ENCODE measurements at regions not wholly inside any gene's neighbourhood (a gene's known extent, or its start where the extent isn't known, plus 50 kb on each side); places are given as distances from the start of the nearest gene placed in this dataset.
"Not testable (repeated sequence)": the region's sequence is repeated elsewhere in the genome, so short reads cannot be mapped to it uniquely, and the experiment has no call there.

DNA sequence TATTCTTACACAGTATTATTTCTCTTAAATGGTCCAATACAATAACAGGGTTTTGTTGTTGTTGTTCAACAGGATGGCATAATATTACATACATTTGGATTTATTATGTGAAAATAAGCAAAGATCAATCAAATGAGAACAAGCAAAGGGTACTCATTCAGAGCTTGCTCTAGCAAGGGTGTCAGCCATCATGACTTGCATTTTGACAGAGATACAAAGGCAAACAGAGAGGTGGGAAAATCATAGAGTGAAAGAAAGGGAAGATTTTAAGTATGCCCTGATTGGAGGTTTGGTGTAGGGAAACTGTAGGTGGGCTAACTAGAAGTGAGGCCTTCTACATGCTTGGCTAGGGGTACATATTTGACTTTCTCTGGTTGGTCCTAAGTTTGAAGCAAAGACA lies 109.1 kb upstream of the BCHE start:
- DNase-seq (ENCODE audit: insufficient read length) (no peak), FAIRE-seq (no peak)
- TF ChIP-seq POLR2AphosphoS5 (IDR thresholded peaks at IDR 0.05; ENCODE audit: low read depth, low read length) (no peak), TAF1 (IDR thresholded peaks at IDR 0.05; ENCODE audit: borderline replicate concordance, low read depth, low read length) (no peak), POLR2A (IDR thresholded peaks at IDR 0.05; ENCODE audit: low read depth, low read length) (no peak)

DNA sequence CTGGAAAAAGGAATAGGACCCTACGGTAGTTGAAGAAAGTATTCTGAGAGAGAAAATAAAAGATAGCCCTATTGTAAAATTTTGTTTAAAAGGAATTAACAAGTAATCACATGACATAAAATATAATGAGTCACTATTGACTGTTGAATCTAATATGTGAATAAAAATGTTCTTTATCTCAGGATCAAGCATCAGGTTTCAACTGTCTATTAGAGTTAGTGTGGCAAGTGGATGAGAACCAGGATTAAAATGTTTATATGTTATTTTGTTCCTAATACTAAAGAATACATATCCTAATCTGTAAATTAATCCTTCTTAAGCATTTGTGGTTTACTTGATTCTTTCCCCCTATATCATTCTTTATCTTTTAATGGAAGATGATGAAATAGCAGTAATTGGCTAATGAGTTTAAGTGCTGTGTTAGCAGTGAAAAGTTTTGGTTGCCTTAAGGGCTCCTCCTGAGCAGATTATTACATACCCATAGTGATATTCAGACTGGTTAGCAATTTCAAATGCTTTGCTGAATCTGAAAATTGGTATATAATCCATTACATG lies 101.8 kb upstream of the BCHE start:
- no peak for DNase-seq (ENCODE audit: insufficient read length)
- FAIRE-seq = no peak
- TF ChIP-seq TAF1 (IDR thresholded peaks at IDR 0.05; ENCODE audit: borderline replicate concordance, low read depth, low read length) (no peak), POLR2AphosphoS5 (IDR thresholded peaks at IDR 0.05; ENCODE audit: low read depth, low read length) (no peak), POLR2A (IDR thresholded peaks at IDR 0.05; ENCODE audit: low read depth, low read length) (no peak)

DNA sequence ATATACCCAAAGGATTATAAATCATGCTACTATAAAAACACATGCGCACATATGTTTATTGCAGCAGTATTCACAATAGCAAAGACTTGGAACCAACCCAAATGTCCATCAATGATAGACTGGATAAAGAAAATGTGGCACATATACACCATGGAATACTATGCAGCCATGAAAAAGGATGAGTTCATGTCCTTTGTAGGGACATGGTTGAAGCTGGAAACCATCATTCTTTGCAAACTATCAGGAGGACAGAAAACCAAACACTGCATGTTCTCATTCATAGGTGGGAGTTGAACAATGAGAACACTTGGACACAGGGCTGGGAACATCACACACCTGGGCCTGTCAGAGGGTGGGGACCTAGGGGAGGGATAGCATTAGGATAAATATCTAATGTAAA lies 98.9 kb upstream of the BCHE start:
- not testable (repeated sequence) for DNase-seq (ENCODE audit: insufficient read length); FAIRE-seq

DNA sequence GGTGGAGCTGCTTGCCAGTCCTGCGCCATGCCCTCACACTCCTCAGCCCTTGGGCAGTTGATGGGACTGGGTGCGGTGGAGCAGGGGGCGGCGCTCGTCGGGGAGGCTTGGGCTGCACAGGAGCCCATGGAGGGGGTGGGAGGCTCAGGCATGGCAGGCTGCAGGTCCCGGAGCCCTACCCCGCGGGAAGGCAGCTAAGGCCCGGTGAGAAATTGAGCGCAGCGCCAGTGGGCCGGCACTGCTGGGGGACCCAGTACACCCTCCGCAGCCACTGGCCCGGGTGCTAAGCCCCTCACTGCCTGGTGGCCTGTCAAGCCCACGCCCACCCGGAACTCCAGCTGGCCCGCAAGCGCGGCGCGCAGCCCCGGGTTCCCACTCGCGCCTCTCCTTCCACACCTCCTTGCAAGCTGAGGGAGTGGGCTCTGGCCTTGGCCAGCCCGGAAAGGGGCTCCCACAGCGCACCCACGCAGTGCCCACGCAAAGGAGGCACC lies 87.1 kb upstream of the BCHE start:
- DNase-seq (ENCODE audit: insufficient read length); FAIRE-seq: not testable (repeated sequence)

- FAIRE-seq = no peak
- TF ChIP-seq POLR2AphosphoS5 (IDR thresholded peaks at IDR 0.05; ENCODE audit: low read depth, low read length) (no peak), POLR2A (IDR thresholded peaks at IDR 0.05; ENCODE audit: low read depth, low read length) (no peak), TAF1 (IDR thresholded peaks at IDR 0.05; ENCODE audit: borderline replicate concordance, low read depth, low read length) (no peak)
- DNase-seq (ENCODE audit: insufficient read length) = no peak
These were observed 83.8 kb upstream of the BCHE start for GRCh38 chr3:165920984-165921383.

DNA sequence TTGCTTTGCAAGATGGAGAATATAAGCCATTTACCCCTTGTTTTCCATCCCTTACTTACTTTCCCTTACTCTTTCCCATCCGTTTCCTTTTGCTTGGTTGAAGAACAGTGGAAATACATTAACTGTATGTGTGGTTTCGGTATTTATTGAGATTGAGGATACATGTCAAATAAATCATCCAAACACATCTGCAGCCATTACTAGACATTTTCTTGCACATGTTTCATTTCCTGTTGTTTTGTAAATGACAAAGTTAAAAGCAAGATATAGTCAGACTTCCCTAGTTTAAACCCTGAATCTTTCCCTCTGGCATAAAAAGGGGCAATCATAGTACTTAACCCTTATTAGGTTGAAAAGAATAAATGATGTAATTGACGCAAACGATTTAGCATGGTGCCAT lies 82.1 kb upstream of the BCHE start:
- no peak for TF ChIP-seq POLR2A (IDR thresholded peaks at IDR 0.05; ENCODE audit: low read depth, low read length)
- TF ChIP-seq POLR2AphosphoS5 (IDR thresholded peaks at IDR 0.05; ENCODE audit: low read depth, low read length) = no peak
- TF ChIP-seq TAF1 (IDR thresholded peaks at IDR 0.05; ENCODE audit: borderline replicate concordance, low read depth, low read length) = no peak
- DNase-seq (ENCODE audit: insufficient read length) (no peak), FAIRE-seq (no peak)

DNA sequence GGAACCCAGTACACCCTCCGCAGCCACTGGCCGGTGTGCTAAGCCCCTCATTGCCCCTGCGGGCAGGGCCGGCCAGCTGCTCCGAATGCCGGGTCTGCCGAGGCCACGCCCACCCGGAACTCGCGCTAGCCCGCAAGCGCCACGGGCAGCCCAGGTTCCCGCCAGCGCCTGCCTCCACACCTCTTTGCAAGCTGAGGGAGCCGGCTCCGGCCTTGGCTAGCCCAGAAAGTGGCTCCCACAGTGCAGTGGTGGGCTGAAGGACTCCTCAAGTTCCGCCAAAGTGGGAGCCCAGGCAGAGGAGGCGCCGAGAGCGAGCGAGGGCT lies 81.4 kb upstream of the BCHE start:
- DNase-seq (ENCODE audit: insufficient read length) = no peak
- TF ChIP-seq POLR2A (IDR thresholded peaks at IDR 0.05; ENCODE audit: low read depth, low read length) = no peak
- TF ChIP-seq TAF1 (IDR thresholded peaks at IDR 0.05; ENCODE audit: borderline replicate concordance, low read depth, low read length) = no peak
- TF ChIP-seq POLR2AphosphoS5 (IDR thresholded peaks at IDR 0.05; ENCODE audit: low read depth, low read length) = no peak
- FAIRE-seq = no peak

DNA sequence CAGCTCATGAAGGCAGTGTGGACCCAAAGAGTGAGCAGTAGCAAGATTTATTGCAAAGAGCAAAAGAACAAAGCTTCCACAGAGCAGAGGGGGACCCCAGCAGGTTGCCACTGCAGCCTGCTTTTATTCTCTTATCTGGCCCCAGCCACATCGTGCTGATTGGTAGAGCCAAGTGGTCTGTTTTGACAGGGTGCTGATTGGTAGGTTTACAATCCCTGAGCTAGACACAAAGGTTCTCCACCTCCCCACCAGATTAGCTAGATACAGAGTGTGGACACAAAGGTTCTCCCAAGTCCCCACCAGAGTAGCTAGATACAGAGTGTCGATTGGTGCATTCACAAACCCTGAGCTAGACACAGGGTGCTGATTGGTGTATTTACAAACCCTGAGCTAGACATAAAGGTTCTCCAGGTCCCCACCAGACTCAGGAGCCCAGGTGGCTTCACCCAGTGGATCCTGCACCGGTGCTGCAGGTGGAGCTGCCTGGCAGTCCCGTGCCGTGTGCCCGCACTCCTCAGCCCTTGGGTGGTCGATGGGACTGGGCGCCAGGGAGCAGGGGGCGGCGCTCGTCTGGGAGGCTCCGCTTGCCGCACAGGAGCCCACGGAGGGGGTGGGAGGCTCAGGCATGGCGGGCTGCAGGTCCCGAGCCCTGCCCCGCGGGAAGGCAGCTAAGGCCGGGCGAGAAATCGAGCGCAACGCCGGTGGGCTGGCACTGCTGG lies 80.9 kb upstream of the BCHE start:
- FAIRE-seq; DNase-seq (ENCODE audit: insufficient read length): not testable (repeated sequence)

DNA sequence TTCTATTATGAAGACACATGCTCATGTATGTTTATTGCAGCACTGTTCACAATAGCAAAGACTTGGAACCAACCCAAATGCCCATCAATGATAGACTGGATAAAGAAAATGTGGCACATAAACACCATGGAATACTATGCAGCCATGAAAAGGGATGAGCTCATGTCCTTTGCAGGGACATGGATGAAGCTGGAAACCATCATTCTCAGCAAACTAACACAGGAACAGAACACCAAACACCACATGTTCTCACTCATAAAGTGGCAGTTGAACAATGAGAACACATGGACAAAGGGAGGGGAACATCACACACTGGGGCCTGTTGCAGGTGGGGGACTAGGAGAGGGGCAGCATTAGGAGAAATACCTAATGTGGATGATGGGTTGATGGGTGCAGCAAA lies 77.9 kb upstream of the BCHE start:
- not testable (repeated sequence) for FAIRE-seq; DNase-seq (ENCODE audit: insufficient read length)

DNA sequence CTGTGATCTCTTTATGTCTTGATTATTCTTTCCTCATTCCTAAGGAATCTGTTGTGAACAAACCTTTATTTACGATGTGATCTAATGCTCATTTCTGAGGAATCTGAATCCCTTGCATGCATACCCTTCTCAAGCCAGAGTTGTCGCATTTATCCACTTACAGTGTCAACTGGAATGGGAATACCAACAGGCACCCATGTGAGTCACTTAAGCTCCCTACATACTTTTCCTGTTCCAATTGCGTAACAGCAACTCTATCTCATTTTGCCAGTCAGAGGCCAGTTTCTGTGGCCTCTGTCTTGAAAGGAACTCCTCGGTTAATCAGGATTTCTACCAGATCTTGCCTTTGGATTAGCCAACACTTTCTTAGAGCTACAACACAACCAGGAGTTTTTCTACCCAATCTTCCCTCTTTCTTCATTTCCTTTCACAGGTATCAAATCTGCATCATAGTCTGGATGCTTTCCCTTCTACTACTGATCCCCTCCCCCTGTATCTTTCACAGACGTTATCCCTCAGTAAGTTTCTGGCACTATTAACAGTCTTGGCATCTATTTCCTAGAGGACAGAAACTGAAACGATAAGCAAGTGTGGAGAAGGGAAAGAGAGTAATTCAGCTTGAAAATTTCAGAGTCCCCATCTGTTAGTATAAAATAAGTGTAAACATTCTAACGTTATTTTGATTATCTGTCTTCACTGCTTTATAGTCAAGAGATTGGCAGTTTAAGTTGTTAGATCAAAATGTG lies 66.8 kb upstream of the BCHE start:
- DNase-seq (ENCODE audit: insufficient read length) = no peak
- TF ChIP-seq TAF1 (IDR thresholded peaks at IDR 0.05; ENCODE audit: borderline replicate concordance, low read depth, low read length) (no peak), POLR2A (IDR thresholded peaks at IDR 0.05; ENCODE audit: low read depth, low read length) (no peak), POLR2AphosphoS5 (IDR thresholded peaks at IDR 0.05; ENCODE audit: low read depth, low read length) (no peak)
- no peak for FAIRE-seq

DNA sequence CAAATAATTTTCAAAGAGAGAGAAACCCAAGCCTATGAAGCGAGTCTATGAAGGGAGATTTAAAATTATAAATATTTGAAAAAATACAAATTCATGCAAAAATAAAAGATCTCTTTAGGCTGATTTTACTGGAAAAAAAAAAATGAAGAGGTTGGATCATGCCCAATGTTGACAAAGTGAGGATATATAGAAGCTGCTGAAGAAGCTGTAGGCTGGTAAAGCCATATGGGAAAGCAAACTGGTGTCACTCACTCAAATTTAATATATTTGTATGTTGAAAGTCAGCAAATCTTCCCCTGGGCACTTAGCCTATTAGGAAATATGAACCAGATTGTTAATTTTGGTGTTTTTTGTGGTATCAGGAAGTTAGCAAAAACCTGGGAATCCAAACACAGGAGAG lies 61.8 kb upstream of the BCHE start:
- TF ChIP-seq TAF1 (IDR thresholded peaks at IDR 0.05; ENCODE audit: borderline replicate concordance, low read depth, low read length) = no peak
- no peak for TF ChIP-seq POLR2AphosphoS5 (IDR thresholded peaks at IDR 0.05; ENCODE audit: low read depth, low read length)
- no peak for TF ChIP-seq POLR2A (IDR thresholded peaks at IDR 0.05; ENCODE audit: low read depth, low read length)
- no peak for DNase-seq (ENCODE audit: insufficient read length)
- FAIRE-seq = no peak

DNA sequence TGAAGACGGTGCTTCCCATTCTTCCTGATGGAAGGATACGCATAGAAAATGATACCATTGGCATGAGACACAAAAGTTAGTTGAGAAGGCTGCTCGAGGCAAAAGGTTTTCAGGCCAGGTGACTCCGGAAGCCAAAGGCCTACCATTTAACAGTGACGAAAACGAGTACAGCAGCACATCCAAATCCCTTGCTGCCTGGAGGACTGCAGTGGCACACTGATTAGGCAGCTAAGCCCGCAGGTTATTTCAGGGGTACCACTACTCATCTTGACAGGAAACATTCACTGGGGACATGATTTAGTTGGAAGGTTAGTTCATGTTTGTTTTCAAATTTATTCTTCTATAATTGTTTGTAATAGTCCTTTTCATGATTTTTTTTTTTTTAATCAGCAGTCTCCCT lies 59.9 kb upstream of the BCHE start:
- FAIRE-seq = no peak
- TF ChIP-seq POLR2AphosphoS5 (IDR thresholded peaks at IDR 0.05; ENCODE audit: low read depth, low read length) (no peak), TAF1 (IDR thresholded peaks at IDR 0.05; ENCODE audit: borderline replicate concordance, low read depth, low read length) (no peak), POLR2A (IDR thresholded peaks at IDR 0.05; ENCODE audit: low read depth, low read length) (no peak)
- DNase-seq (ENCODE audit: insufficient read length) = no peak

DNA sequence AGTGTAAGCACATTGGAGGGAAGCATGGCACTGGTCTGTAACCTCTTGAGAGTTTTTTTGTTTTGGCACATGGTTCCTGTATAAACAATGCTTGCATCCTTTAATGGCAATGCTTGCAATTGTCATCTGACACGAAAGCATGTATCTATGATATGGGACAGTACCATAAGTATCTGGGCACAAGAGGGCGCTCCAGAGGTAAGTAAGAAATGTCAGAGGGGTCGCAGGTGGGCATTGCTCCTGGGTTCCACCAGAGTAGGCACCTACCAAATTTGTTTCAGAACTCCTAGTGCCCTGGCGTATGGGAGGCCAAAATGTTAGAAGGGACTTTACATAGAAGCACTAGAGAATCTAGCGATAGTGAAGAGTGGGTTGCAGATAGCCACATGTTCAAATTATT lies 58.7 kb upstream of the BCHE start:
- no peak for TF ChIP-seq POLR2A (IDR thresholded peaks at IDR 0.05; ENCODE audit: low read depth, low read length)
- no peak for TF ChIP-seq POLR2AphosphoS5 (IDR thresholded peaks at IDR 0.05; ENCODE audit: low read depth, low read length)
- no peak for DNase-seq (ENCODE audit: insufficient read length)
- FAIRE-seq = no peak

All from GM12892 (cell line).